ENCODE measurements at regions not wholly inside any gene's neighbourhood (a gene's known extent, or its start where the extent isn't known, plus 50 kb on each side); places are given as distances from the start of the nearest gene placed in this dataset.

GRCh38 chr2:226631671-226632070 lies 167.9 kb downstream of the IRS1 start:
- TF ChIP-seq YY1 (IDR thresholded peaks at IDR 0.05; ENCODE audit: insufficient read depth, insufficient read length) (no peak), ZNF274 (IDR thresholded peaks at IDR 0.05; ENCODE audit: low read depth, low read length) (no peak), SUZ12 (IDR thresholded peaks at IDR 0.05; ENCODE audit: extremely low read depth, insufficient read depth, insufficient read length) (no peak)
